SK-N-SH (cell line): ENCODE measurements at regions not wholly inside any gene's neighbourhood (a gene's known extent, or its start where the extent isn't known, plus 50 kb on each side); places are given as distances from the start of the nearest gene placed in this dataset.

Experiments
- CTCF ChIA-PET: fragments of 300-600, 350-600 bp; formaldehyde crosslinking; extraction: SDS; loops from one replicate; lab custom pipeline; 2021; lab: Yijun Ruan, JAX
- POLR2A ChIA-PET: fragments of 350-600 bp; sonication (Branson Sonifier 250); formaldehyde crosslinking; extraction: SDS; loops from one replicate; lab custom pipeline; 2020; ENCODE audit warnings: antibody characterized with exemption, inconsistent platforms; lab: Yijun Ruan, JAX
- DNase-seq: peaks from one replicate; pipeline ENCODE4 v3.0.0; 2012
- H2AFZ ChIP-seq: fragments of 200-600 bp; sonication (generic); 2 replicates; pipeline ENCODE4 v1.8.1; 2016; ENCODE audit warnings: antibody characterized with exemption, mild to moderate bottlenecking, low read depth
- H3F3A ChIP-seq: fragments of 200-600 bp; sonication (generic); replicated peaks from 2 replicates; pipeline ENCODE3; 2016; ENCODE audit warnings: antibody characterized with exemption, mild to moderate bottlenecking; ENCODE audit not compliant: insufficient read depth
- H3K27ac ChIP-seq, 2 experiments: fragments of 200-500 bp in 1 of 2; fragments of 200-600 bp in 1 of 2; sonication (Bioruptor generic) in 1 of 2; sonication (generic), shearing (Covaris generic) in 1 of 2; 2 replicates each; pipeline versions ENCODE4 v1.5.1 to v1.6.1; 2014 to 2016; ENCODE audit warnings: low read depth in 2 of 2, inconsistent platforms in 1 of 2, low read length in 1 of 2, mild to moderate bottlenecking in 1 of 2, mixed read lengths in 1 of 2
- H3K27me3 ChIP-seq: fragments of 200-600 bp; sonication (generic), shearing (Covaris generic); 2 replicates; pipeline ENCODE4 v1.6.1; 2016; ENCODE audit warnings: mixed run types; ENCODE audit not compliant: insufficient read depth
- H3K36me3 ChIP-seq, 2 experiments: fragments of 200-500 bp in 1 of 2; fragments of 200-600 bp in 1 of 2; sonication (Bioruptor generic) in 1 of 2; sonication (generic) in 1 of 2; replicated peaks in 1 of 2; 2 replicates each; pipeline versions ENCODE3 to v1.5.1; 2014 to 2016; ENCODE audit warnings: low read length in 1 of 2, mild to moderate bottlenecking in 1 of 2; ENCODE audit not compliant: insufficient read depth in 2 of 2, control insufficient read depth in 1 of 2
- H3K4me1 ChIP-seq, 2 experiments: fragments of 200-500 bp in 1 of 2; fragments of 200-600 bp in 1 of 2; sonication (Bioruptor generic) in 1 of 2; sonication (generic), shearing (Covaris generic) in 1 of 2; 2 replicates each; pipeline versions ENCODE4 v1.5.1 to v1.6.1; 2014 to 2016; ENCODE audit warnings: low read depth in 1 of 2, low read length in 1 of 2, mixed run types in 1 of 2; ENCODE audit not compliant: insufficient read depth in 2 of 2, control insufficient read depth in 1 of 2
- H3K4me2 ChIP-seq: fragments of 200-600 bp; sonication (generic), shearing (Covaris generic); 2 replicates; pipeline ENCODE4 v1.6.1; 2017; ENCODE audit warnings: mixed run types
- H3K4me3 ChIP-seq, 2 experiments: fragments of 200-500 bp in 1 of 2; fragments of 200-600 bp in 1 of 2; sonication (Bioruptor generic) in 1 of 2; sonication (generic), shearing (Covaris generic) in 1 of 2; 2 replicates each; pipeline versions ENCODE4 v1.5.1 to v1.8.1; 2014 to 2016; ENCODE audit warnings: low read depth in 2 of 2, inconsistent platforms in 1 of 2, low read length in 1 of 2, mild to moderate bottlenecking in 1 of 2, mixed read lengths in 1 of 2, moderate library complexity in 1 of 2
- H3K79me2 ChIP-seq: fragments of 200-600 bp; sonication (generic); 2 replicates; pipeline ENCODE4 v1.8.1; 2017; ENCODE audit warnings: mild to moderate bottlenecking; ENCODE audit not compliant: insufficient read depth
- H3K9ac ChIP-seq: fragments of 200-600 bp; sonication (generic); 2 replicates; pipeline ENCODE4 v1.6.1; 2017; ENCODE audit warnings: mixed run types
- H3K9me2 ChIP-seq: fragments of 200-600 bp; sonication (generic); 2 replicates; pipeline ENCODE4 v1.6.1; 2017; ENCODE audit warnings: mixed run types
- H3K9me3 ChIP-seq: fragments of 200-600 bp; sonication (generic); 2 replicates; pipeline ENCODE4 v1.6.1; 2017; ENCODE audit warnings: mixed run types, mild to moderate bottlenecking, moderate library complexity
- H4K20me1 ChIP-seq: fragments of 200-600 bp; sonication (generic); 2 replicates; pipeline ENCODE4 v1.6.1; 2017; ENCODE audit warnings: mild to moderate bottlenecking, mixed run types; ENCODE audit not compliant: insufficient read depth
- CHD2 ChIP-seq: fragments of 150-350 bp; IDR thresholded peaks from 2 replicates; pipeline ENCODE4 v1.6.1; 2018; ENCODE audit warnings: low read length; ENCODE audit not compliant: partially characterized antibody
- EZH2phosphoT487 ChIP-seq: fragments of 200-600 bp; sonication (generic); IDR thresholded peaks from 2 replicates; pipeline ENCODE4 v1.6.1; 2017; ENCODE audit warnings: low read depth, mixed run types, mild to moderate bottlenecking, antibody characterized with exemption, moderate library complexity, borderline replicate concordance
- FOXJ3 ChIP-seq: sonication (generic); formaldehyde crosslinking; IDR thresholded peaks from 2 replicates; pipeline ENCODE4 v1.5.1; 2020; ENCODE audit warnings: mild to moderate bottlenecking, missing genetic modification reagents
- FOXM1 ChIP-seq: IDR thresholded peaks from 2 replicates; pipeline ENCODE4 v1.4.0; 2012; ENCODE audit warnings: low read depth, mild to moderate bottlenecking
- GABPA ChIP-seq: IDR thresholded peaks from 2 replicates; pipeline ENCODE4 v1.4.0; 2012; ENCODE audit warnings: low read depth, mild to moderate bottlenecking
- GATA2 ChIP-seq: sonication (generic); formaldehyde crosslinking; IDR thresholded peaks from 2 replicates; pipeline ENCODE4 v1.5.0; 2020; ENCODE audit warnings: mild to moderate bottlenecking, missing genetic modification reagents
- MAX ChIP-seq: IDR thresholded peaks from 2 replicates; pipeline ENCODE4 v1.4.0; 2012; ENCODE audit warnings: low read depth
- MEF2A ChIP-seq: IDR thresholded peaks from 2 replicates; pipeline ENCODE4 v1.4.0; 2012; ENCODE audit warnings: low read depth, borderline replicate concordance
- MXI1 ChIP-seq: IDR thresholded peaks from 2 replicates; pipeline ENCODE4 v1.6.1; 2012; ENCODE audit warnings: mild to moderate bottlenecking, low read depth, low read length, improper control_type of control experiment
- NFIC ChIP-seq: IDR thresholded peaks from 2 replicates; pipeline ENCODE4 v1.4.0; 2012; ENCODE audit warnings: borderline replicate concordance
- NRF1 ChIP-seq: IDR thresholded peaks from 2 replicates; pipeline ENCODE4 v1.6.1; 2012; ENCODE audit warnings: low read depth, mild to moderate bottlenecking, low read length
- REST ChIP-seq: IDR thresholded peaks from 2 replicates; pipeline ENCODE4 v1.6.1; 2012; ENCODE audit warnings: mild to moderate bottlenecking, low read depth, low read length, moderate library complexity
- RFX5 ChIP-seq: IDR thresholded peaks from 2 replicates; pipeline ENCODE4 v1.6.1; 2012; ENCODE audit warnings: mild to moderate bottlenecking, improper control_type of control experiment, low read length
- TAF1 ChIP-seq: IDR thresholded peaks from 2 replicates; pipeline ENCODE4 v1.6.1; 2012; ENCODE audit warnings: low read depth, mild to moderate bottlenecking, low read length, moderate library complexity, borderline replicate concordance
- TCF12 ChIP-seq: IDR thresholded peaks from 2 replicates; pipeline ENCODE4 v1.4.0; 2012
- TEAD4 ChIP-seq: IDR thresholded peaks from 2 replicates; pipeline ENCODE4 v1.4.0; 2012; ENCODE audit warnings: mild to moderate bottlenecking, borderline replicate concordance; ENCODE audit not compliant: insufficient read depth
- USF1 ChIP-seq: IDR thresholded peaks from 2 replicates; pipeline ENCODE4 v1.4.0; 2012; ENCODE audit warnings: low read depth, borderline replicate concordance
- USF2 ChIP-seq: fragments of 150-350 bp; IDR thresholded peaks from 2 replicates; pipeline ENCODE4 v1.6.1; 2017; ENCODE audit warnings: antibody characterized with exemption, low read length, low read depth, borderline replicate concordance
- WGBS: methylation state at CpG from one replicate; pipeline ENCODE4 v1.1.6; 2017; ENCODE audit warnings: low lambda C conversion rate; 5-methylcytosine and 5-hydroxymethylcytosine counted together
- TF ChIP-seq, protein P1 (sequence below): IDR thresholded peaks from 2 replicates; pipeline ENCODE4; 2012

DNA sequence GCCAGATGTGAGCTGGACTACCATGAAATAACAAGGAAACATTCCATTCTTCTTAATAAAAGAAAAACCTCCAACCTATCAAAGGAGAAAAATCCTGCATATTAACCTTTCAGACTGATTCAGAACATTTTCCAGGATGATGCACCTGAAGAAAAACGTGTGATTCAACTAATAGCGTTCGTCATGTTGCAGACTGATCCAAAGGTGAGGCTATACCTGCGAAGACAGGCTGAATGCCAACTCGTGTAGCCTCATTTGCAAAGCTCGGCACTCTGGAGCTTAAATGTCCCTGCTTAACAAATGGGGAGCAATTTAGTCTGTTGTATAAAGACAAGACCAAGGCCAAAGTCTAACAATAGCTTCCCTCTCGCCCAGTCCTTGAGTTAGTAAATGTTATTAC is 172.0 kb upstream of the NOCT start:
- no peak for DNase-seq
- Histone ChIP-seq H3K4me2 (no peak overlapping the region), H3F3A (no peaks in the 10 kb centered on the region), H3K27ac (no peak overlapping the region), H2AFZ (no peak overlapping the region), H3K4me3 (no peak overlapping the region), H3K9ac (no peak overlapping the region), H3K4me1 (peaks cover 0 to 9% of the 10 kb centered on the region in 2 experiments; a peak in 2 of 4 replicates), H3K9me2 (no peaks in the 10 kb centered on the region), H3K79me2 (no peaks in the 10 kb centered on the region), H3K36me3 (no peaks in the 10 kb centered on the region), H4K20me1 (no peaks in the 10 kb centered on the region), H3K27me3 (no peaks in the 10 kb centered on the region; the same call in 1 of the 2 replicates), H3K9me3 (no peaks in the 10 kb centered on the region)
- TF ChIP-seq EZH2phosphoT487: no peak
- no peak for TF ChIP-seq USF1
- no peak for TF ChIP-seq TCF12
- TF ChIP-seq FOXJ3 (CRISPR knock-in tag): no peak
- TF ChIP-seq GATA2 (CRISPR knock-in tag): no peak
- TF ChIP-seq MAX: no peak
- no peak for TF ChIP-seq REST
- TF ChIP-seq NFIC: no peak
- no peak for TF ChIP-seq MXI1
- TF ChIP-seq, protein P1, sequence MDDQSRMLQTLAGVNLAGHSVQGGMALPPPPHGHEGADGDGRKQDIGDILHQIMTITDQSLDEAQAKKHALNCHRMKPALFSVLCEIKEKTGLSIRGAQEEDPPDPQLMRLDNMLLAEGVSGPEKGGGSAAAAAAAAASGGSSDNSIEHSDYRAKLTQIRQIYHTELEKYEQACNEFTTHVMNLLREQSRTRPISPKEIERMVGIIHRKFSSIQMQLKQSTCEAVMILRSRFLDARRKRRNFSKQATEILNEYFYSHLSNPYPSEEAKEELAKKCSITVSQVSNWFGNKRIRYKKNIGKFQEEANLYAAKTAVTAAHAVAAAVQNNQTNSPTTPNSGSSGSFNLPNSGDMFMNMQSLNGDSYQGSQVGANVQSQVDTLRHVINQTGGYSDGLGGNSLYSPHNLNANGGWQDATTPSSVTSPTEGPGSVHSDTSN: no peak
- TF ChIP-seq CHD2: no peak
- no peak for TF ChIP-seq RFX5
- TF ChIP-seq MEF2A: no peak
- TF ChIP-seq GABPA: no peak
- TF ChIP-seq TAF1: no peak
- no peak for TF ChIP-seq USF2
- no peak for TF ChIP-seq NRF1
- TF ChIP-seq FOXM1: no peak
- no peak for TF ChIP-seq TEAD4
- POLR2A ChIA-PET: no interaction called here
- WGBS: 60% methylated on average over 7 of the region's 7 CpGs
- CTCF ChIA-PET: interaction anchor here (0.8 kb wide), 1 partner anchor 28 kb away, joined by 6 read pairs; no protein-coding TSS in a partner anchor
